H1 (cell line): ENCODE measurements at regions not wholly inside any gene's neighbourhood (a gene's known extent, or its start where the extent isn't known, plus 50 kb on each side); places are given as distances from the start of the nearest gene placed in this dataset.

Experiments used
- GTF2F1 ChIP-seq: IDR thresholded peaks from 2 replicates; pipeline ENCODE4 v1.6.1; 2012; ENCODE audit warnings: low read depth, low read length, improper control_type of control experiment, borderline replicate concordance
- MAX ChIP-seq: IDR thresholded peaks from 2 replicates; pipeline ENCODE4 v1.6.1; 2012; ENCODE audit warnings: inconsistent platforms

GRCh38 chr2:67842375-67842959, 220.3 kb downstream of the C1D start (continued):
- TF ChIP-seq MAX: no peak
- no peak for TF ChIP-seq GTF2F1
- TF ChIP-seq, all 59 proteins: peak for 0
